Activated CD4-positive, alpha-beta T cell treated with anti-CD3 and anti-CD28 coated beads, Interleukin-2, Interleukin-6, amounts not matched to agents 100 ng/mL and 50 ng/mL, durations not matched to agents 16 hours and 8 hours (primary cell): ENCODE measurements at regions not wholly inside any gene's neighbourhood (a gene's known extent, or its start where the extent isn't known, plus 50 kb on each side); places are given as distances from the start of the nearest gene placed in this dataset.
A peak's percentile ranks its signal among the peaks of the same experiment; 100 is the strongest.

Experiments
- DNase-seq: peaks from one replicate; pipeline ENCODE4 v3.0.0-alpha.2; 2020

DNA sequence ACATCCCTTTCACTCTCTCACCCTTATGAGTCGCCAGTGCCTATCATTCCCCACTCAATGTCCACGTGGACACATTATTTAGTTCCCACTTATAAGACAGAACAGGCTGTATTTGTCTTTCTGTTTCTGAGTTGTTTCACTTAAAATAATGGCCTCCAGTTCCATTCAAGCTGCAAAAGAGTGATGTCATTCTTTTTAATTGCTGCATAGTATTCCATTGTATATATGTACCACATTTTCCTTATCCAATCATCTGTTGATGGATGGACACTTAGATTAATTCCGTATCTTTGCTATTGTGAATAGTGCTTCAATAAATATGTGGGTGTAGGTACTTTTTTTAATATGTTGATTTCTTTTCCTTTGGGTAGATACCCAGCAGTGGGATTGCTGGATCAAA is 79.1 kb downstream of the ZNF365 start:
- DNase-seq: no peak

DNA sequence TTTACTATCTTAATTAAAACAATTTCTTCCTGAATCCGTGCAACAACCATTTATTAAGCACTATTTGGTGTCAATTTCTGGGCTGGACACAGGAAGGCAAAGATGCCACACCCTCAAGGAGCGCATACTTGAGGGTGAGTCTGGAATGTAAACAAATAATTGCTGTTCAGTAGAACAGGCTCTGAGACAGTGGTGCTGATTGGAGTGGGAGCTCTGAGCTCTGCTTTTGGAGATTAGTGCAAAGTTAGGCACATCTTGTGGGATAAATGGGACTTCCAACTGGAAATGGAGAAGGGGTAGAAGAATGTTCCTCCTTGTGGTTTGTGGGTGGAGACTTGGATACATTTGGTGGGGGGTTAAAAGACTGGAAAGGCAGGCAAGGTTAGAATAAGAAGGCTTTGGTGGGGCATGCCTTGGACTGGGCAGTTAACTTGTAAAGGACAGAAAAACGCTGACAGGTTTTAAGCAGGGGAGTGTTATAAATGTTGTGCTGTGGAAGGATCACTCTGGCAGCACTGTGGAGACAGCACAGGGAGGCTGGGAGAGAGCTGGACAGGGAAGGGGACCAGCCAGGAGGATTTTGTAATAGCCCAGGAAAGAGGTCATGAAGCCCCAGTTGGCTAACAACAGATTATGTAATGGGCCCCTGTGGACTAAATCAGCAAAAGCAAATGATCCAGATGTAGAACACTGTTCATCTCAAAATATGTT is 80.7 kb downstream of the ZNF365 start:
- no peak for DNase-seq

DNA sequence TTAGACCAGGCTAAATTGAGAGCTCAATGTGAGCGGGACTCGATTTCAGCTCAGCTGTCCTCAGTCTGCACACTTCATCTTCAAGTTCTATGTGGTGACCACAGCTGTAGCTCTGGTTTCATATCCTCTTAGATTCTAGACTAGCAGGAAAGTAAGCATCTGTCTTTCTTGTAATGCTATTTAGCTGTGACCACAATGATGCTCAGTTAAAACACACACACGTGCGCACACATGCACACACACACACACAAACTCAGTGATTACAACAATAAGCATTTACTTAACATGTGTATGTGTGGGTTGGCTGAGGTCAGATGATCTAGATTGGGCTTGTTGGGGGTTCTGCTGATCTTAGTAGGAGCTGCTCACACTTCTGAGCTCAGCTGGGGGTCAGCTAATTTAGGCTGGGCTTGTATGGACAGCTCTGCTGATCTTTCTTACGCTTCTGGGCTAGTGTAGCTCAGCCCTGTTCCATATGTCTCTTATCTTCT is 82.5 kb downstream of the ZNF365 start:
- DNase-seq: no peak

DNA sequence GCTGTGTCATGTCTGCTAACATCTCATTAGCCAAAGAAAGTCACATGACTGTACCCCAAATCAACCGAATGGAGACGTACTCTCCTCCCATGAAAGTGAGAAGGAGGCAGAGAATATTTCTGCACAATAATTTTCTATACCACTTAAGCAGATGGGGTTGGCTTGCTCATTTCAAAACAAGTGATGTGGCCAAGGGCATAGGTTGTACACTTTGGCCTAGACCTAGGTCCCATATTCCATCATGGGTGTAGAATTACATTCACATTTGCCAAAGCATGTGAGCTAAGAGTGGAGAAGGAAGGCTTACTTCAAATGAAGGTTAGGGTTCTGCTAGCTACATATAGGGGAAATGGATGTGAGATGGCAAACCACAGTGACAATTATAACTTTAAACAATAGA is 83.0 kb downstream of the ZNF365 start:
- no peak for DNase-seq

DNA sequence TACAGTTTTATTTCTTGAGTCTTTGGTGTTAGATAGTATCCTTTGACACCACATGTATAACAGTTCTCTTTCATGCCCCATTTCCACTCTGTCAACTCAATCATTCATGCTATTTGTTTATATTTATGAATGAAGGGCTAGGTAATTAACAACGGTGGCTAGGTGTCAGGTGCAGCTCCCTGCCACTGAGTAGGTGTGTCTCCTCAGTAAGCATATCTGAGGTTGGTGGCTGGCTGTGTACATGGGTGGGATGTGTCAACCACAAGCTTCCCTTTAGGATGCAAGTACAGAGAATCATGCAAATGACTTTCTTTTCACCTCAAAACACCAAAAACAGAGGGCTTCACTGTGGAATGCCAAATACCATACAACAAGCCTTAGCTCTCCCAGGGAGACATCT is 83.4 kb downstream of the ZNF365 start:
- DNase-seq: no peak

DNA sequence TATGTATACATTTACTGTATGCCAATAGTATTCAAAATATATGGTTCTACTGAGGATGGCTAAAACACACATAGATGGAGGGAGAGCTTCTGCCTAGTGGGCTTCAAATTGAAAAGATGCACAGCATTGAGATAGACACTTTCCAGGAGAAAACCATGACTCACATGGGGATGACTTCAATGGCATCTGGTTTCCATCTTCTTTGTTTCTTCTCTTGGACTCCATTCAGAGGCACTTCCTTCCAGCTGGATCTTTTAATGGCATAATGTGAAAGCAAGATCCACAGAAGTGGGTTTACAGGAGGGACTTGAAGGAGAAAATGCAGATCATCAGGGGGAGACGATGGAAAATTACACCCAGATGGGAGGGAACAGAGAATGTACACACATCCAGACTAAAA is 84.9 kb downstream of the ZNF365 start:
- DNase-seq: no peak

DNA sequence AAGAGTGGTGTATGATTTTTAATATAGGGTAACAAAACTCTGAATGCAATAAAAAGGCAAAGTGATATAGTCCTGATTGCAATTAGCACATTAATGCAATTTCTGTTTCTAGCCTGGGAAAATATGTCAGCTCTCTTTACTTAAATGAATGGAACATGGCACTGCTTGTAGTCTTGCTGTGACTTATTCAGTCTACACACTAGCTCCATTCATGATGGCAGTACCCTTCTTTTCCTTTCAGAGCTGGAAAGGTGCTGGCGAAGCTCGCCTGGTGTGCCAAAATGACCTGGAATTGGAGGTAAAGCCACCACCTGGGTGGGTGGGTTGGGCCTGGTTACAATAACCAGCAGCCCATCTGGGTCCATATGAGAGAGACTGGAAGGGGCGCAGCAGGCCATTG is 85.3 kb downstream of the ZNF365 start:
- no peak for DNase-seq

DNA sequence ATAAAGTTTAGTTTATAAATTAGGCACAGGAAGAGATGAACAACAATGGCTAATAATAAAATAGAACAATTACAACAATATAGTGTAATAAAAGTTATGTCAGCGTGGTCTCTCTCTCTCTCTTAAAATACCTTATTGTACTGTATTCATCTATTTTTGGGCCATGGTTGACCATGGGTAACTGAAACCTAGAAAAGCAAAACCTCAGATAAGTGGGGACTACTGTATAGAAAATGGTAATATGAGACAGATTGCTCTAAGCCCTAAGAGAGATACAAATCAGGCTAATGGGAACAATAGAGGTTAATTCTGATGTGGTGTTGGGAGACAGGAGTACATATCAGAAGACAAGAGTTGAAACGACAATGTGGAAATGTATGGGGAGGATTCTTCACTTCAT is 86.2 kb downstream of the ZNF365 start:
- DNase-seq: no peak

DNA sequence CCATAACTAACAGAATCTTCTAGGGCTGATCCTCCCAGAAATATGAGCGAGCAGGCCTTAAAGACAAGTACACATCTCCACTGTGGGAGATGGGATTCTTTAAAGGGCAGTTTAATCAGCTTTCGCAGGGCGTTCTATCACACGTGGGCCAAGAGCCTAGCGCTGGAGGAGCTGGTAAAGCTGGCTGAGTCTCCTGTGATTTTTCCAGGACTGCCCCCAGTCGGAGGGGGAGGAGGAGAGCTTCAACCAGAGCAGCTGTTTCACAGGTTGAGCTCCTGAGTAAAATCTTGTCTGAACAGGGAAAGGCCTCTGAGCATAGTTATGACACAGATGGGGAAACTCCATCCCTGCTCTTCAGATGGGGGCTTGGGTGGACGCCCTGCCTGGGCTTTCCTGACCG is 87.0 kb downstream of the ZNF365 start:
- DNase-seq: no peak

DNA sequence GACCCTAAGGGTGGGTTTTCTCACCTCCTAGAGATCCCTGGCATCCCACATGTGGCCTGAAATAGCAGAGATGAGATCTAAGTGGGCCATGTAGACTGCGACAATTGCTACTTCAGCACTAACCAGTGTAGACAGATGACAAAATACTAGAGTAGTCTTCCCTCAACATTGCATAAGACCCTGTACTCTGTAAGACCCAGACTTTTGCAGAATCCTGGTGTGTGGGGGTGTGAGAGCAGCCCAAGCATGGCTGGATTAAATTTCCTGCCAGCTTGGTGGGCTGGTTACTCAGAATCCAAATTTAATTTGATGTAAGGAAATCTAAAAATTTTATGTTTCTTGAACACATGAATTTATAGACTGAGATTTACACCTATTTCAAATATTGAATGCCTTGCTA is 88.3 kb downstream of the ZNF365 start:
- DNase-seq: no peak

DNA sequence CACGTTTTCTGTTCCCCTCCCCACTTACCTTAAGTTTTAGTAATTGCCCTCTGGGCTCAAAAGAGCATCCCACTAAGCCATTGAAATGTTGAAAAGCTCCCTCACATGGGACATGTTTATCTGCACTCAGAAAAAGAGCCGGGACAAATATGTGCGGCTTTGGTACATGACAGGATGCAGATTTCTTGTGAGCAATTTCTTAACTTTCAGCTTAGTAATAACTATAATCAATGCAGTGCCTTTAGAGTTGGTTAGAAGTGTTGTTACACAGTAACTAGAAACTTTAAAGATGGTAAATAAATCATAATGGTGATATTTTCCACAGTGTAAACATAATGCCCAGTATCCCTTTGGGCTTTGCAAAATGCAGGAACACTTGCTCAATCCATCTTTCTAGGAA is 89.2 kb downstream of the ZNF365 start:
- no peak for DNase-seq

DNA sequence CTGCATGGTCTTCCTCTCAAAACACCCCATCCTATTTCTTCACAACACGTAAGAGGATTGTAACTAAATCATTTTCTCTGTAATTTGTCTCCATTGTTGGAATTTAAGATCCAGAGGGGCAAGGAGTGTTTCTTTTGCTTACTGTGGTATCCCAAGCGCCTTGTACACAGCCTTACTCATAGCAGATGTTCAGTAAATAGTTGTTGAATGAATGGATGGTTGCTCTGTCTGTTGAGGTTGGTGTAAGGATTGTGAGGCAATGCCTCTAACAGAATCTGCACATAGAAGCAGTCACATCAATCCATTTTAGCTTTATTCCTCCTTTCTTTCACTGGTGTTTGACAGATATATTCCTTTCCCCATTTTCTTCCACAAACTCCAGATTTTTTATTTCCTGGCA is 90.1 kb downstream of the ZNF365 start:
- DNase-seq: no peak

DNA sequence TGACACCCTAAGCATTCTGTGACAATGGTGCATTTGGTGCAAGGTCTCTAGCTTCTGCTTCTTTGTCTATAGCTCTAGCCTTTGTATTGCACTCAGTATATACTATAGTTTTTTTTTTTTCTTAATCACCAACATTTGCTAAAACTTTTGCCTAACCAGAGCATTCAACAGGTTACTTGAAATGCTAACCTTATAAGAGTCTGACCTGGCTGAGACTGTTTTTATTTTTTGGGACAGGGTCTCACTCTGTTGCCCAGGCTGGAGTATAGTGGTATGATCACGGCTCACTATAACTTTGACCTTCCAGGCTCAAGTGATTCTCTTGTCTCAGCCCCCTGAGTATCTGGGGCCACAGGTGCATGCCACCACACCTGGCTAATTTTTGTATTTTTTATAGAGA is 92.4 kb downstream of the ZNF365 start:
- no peak for DNase-seq

DNA sequence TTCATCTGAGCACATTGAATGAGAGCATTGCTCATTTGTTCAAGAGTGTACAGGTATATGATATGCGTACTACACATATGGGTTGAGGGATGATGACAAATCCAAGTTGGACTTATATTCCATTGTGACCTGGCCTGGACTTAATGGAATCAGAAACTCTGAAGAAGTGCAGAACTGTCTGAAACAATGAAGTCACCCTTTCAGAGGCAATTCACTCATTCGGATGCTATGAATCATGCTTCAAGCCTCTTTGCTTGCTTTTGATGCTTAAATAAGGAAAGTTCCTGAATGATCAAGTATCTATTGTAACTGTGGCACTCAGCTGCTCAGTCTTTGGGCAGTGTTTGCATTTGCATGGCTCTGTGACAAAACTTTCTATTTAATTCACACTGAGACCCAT is 93.4 kb downstream of the ZNF365 start:
- DNase-seq: no peak

DNA sequence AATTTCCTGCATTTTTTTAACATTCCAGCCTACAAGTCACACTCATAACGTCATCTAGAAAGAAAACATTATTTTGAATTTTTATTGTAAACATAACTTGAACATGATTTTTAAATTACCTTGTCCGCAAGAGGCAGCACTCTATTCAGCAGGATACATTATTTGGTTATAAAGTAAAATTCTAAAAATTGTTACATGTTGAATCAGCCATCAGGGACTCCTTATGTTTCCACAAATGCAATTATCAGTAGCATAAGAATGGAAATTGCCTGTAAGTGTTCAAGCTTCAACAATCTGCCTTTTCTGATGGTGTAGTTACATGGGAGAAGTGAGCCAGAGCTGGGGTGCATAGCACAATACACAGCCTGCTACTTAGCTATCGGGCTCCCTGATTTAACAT is 97.5 kb downstream of the ZNF365 start:
- DNase-seq: no peak

DNA sequence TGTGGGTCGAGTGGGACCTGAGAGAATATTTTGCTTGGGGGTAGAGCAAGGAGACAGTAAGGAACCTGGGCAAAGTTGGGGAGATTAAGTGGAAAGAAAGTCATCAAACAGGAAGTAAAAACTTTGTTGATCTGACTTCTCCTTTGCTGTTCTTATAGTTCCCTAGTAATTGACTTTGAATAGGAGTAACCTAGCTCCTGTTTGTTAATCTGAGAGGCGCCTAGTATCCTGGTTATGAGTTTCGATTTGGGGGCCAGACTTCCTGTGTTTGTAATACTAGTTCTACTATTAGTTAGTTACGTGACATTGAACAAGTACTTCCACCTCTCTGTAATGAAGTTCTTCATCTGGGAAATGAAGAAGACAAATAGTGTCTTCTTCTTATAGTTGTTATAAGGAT is 99.1 kb downstream of the ZNF365 start:
- no peak for DNase-seq

DNA sequence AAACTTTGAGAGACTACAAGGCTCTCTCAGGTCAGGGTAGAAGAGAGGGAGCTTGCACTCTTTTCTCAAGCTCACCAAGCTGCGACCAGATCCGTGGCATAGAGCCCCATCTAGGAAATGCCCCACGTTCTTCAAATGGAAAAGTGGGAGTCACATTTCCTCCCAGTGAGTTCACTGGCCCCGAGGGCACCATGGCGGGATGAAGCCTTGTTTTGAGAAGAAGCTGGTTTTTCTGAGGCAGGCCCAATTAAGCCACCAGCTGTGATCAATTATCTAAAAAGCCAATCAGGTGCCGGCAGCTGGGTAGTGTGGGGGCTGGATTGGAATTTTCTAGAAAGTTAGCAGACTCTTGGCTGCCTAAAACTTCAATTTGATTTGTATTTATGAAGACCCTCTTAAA is 101.4 kb downstream of the ZNF365 start:
- DNase-seq: no peak

DNA sequence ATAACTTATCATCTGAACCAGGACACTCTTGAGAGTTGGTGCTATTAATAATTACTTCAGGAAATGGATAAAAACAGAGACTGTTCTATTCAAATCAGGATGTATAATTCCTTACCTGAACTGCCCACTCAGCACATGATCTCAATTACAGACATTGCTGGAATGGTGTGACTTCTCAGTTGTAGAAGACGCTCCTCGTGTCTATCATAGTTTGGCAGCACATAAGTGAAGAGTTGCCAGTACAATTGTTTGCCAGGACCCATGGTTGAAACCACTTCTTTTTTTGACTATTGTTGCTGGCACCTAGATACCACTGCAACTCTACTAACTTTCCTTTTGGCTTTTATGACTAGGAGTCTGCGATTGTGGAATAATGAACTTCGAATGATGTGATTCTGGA is 105.4 kb downstream of the ZNF365 start:
- no peak for DNase-seq

DNA sequence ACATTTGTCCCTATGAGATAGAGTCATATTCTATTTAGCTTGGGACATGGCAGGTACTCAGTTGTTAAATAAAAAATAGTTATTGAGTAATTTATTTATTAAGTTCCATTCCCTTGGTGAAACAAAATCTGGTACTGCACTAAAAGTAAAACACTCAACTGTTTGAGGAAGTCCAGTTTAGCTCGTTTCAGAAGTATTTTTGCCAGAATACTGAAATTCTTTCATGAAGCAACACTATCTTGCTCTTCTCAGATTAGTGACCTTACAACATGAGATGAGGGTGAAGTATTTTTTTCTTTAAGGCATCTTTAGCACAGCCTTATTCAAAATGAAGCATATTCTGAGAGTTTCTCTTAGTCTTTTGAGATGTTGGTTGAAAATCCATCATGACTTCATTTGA is 106.0 kb downstream of the ZNF365 start:
- DNase-seq: no peak

DNA sequence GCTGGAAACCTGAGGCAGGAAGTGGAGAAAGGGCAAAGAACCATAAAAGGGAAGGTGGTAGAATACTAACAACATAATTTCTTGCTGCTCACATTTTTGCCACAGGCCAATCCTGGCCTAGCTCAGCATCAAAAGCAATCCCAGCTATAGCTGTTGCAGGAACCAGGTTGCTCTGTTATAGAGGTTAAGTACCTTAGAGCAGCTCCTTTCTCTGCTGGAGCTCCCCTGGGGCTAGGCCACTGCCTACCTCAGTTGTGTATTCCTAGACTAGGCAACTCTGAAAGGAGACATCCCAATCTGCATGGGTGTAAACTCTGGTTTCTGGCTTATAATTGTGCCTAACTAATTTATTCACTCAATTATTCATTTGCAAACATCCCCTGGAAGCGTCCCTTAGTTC is 108.4 kb downstream of the ZNF365 start:
- DNase-seq: no peak

DNA sequence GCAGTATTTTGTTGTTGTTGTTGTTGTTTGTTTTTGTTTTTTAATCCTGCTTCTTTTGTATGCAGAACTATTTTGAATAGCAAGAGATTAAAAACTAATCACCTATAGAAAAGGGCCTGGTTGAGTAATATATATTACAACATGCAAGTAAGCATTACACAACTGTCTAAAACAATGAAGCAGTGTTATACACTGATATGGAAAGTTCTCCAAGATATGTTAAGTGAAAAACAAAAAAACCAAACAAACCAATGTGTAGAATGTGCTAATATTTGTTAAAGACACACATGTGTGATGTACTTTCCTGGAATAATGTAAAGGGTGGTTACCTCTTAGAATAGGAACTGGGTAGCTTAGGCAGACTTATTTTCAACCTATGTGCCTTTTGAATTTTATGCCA is 117.4 kb downstream of the ZNF365 start:
- DNase-seq: no peak

DNA sequence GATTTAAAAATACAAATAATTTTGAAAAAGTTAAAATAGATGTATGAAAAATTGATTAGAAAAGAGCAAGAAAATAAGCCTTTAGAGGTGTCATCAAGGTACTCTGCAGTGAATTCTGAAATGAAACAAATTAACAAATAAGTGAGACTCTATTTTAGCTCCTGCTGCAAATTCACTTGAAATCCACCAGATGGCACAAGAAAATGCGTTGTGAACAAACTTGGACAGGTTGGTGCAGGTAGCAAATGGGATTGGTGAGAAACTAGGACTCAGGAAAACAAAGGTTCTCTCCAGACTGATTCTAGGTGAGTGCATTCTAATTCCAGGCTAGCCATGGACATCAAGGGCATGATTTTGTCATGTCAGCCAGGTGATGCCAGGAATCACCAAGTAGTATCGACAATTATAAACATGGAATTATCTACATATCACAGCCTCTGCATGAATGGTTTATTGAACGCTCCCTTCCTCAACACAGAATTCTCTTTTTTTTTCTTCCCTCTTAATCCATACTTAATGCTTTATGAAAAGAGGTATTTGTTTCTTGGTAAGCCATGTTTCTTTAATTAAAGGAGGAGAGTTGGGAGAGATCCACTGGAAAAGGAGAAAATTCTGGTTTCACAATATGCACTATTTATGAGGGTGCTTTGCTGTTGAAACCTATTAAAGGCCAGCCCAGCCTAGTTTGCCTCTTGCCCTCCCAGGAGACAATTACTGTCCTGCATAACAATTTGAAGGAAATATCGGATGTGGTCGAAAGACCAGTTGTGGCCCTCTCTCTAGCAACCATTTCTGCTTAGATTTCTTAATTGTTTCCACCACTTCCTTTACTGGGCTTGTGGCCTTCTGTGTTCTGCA is 118.1 kb downstream of the ZNF365 start:
- peak; percentile 19 for DNase-seq

DNA sequence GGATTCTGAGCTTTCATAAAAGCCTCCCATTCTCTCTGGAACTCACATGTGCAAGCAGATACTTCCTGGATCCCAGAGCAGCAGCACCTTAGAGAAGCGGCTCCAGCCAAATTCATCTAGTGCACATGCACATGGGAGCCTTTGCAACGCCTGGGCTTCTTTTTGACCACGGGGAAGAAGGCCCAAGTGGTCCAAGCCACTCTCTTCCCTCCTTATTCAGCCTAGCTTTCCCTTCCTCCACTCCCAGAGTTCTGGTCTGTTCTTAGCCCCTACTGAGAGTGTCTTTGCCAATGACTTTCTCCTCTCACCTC is 118.7 kb downstream of the ZNF365 start:
- DNase-seq: no peak

DNA sequence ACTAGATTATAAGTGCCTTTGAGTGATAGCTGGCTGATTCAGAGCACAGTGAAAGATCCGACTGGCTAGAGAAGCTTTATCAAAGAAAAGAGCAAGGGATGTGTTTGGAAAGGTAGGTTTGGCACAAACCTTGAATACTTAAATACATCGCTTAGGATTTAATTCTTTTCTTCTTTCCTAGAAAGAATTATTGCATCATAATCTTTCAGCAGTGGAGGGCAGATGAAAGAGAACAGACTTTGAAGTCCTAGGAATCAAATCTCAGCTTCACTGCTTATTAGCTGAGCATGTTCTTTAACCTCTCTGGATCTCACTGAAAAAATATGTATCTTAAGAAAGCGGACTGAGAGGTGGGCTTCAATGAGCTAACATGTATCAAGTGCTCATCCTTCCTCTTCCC is 122.8 kb downstream of the ZNF365 start:
- no peak for DNase-seq

DNA sequence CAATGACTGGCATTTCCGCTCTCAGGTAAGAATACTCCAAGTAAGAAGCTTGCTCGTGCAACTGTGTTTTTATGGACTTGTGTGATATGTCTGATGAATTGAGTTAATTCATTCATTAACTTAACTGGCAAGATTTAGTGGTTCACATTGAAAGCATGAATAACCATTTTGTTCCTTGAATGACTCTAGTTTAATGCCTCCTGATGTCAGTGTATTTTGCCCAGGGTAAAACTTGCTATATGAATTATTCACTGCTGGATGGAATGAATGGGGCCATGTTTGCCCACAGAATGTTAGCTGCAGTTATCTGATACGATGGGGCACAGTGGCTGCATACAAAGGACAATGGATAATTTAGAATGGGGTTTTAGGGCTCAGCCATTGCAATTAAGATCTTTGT is 124.1 kb downstream of the ZNF365 start:
- DNase-seq: no peak
